ENCODE measurements at regions not wholly inside any gene's neighbourhood (a gene's known extent, or its start where the extent isn't known, plus 50 kb on each side); places are given as distances from the start of the nearest gene placed in this dataset.

GRCh38 chr2:237150186-237150585, 64.5 kb downstream of the COPS8 start:
- DNase-seq = no peak

DNA sequence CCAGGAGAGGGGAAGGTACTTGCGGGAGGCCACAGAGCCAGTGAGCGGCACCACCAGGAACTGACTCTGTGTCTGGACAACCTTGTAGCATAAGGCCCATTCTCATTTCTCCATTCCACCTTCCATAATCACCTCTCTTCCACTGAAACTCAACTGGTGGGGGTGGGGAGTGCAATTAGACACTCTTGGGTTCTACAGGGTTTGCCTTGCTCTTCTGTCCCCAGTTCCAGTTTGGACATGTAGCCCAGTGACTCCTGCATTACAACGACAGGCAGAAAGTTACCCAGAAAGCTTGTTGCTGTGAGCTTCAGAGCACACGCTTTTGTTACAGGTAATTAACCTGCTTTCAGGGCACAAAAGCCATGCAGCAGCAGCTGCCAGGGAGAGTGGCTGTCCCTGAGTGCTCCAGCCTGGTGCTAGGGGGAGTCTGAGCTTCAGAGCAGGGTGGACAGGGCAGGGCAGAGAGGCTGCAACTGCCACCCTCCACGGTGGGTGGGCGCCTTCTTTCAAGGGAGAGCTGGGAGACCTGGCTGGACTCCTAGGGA, 65.2 kb downstream of the COPS8 start:
- no peak for DNase-seq

- DNase-seq = no peak
Observed at GRCh38 chr2:237152361-237152760, 66.7 kb downstream of the COPS8 start.

- DNase-seq = no peak
Observed at GRCh38 chr2:237153181-237153580, 67.5 kb downstream of the COPS8 start.

DNA sequence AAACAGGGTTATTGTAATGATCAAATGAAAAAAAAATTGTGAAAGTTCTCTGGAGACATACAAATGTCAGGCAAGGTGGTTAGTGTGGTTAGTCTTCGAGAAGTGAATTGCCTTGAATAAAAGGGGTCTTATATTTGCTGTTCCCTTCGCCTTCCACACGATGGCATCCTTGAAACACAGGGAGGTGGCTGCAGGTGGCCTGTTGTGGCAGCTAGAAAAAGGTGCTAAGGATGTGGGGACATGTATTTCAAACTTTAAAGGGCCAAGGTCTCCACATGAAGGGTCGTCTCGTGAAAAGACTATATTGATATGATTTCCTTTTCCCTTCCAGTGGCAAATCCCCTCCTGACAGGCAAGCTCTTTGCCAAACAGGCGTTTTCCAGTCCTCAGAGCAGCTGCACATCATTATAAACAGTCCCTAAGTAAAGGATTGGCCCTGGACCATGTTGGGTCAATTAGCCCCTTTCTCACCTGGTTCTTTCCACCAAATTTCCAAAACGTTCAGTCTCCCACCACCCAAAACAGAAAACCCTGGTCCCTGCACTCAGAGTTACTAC, 68.5 kb downstream of the COPS8 start:
- peak; percentile 70 for DNase-seq

GRCh38 chr2:237154884-237155851, 69.5 kb downstream of the COPS8 start:
- DNase-seq = no peak

GRCh38 chr2:237156031-237156856, 70.6 kb downstream of the COPS8 start:
- DNase-seq = no peak

DNA sequence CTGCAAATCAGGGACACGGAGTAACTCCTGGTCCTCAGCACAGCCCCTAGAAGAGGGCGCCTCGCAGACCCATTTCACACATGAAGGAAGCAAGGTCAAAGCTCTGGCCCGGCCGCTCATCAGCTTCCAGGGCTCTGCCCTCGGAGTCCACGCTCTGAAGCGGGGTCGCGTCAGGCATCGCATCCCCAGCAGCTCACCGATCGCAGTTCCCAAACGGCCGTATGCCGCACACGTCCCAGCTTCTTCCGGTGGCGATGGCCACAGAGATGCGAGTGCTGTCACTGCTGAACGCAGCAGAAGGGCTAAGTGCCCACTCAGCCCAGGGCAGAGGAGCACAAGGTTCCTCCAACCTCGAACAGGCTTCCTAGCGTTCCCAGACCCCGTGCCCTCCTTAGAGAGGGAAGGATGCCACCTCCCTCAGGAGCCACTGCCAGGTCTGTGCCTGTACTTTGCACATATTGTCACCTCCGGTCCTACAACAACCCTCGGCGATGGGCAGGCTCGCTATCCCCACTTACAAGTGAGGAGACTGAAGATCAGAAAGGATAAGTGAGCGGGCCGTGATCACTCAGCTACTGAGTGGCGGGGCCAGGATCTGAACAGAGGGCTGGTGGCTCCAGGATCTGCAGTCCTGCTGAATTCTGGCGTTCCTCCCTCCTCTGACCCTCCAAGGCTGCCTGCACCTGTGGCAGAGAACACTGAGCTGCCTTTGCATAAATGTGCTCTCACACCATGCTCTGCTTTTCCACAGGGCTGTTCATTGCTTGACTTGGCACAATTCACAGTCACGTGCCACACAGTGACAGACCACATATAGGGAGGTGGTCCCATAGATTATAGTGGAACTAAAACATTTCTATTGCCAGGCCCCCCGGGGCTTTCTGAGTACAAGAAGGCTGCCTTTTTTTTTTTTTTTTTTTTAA, 71.4 kb downstream of the COPS8 start:
- DNase-seq = no peak

DNA sequence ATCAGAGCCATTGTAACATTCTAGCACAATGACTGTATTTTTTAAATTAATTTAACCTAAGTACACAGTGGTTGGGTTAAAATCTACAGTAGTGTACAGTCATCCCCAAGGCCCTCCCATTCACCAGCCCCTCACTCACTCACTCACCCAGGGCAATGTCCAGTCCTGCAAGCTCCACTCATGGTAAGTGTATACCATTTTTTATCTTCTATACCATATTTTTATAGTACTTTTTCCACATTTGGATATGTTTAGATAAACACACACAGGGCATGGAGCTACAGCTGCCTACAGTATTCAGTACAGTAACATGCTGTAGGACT, 72.1 kb downstream of the COPS8 start:
- DNase-seq = no peak

DNA sequence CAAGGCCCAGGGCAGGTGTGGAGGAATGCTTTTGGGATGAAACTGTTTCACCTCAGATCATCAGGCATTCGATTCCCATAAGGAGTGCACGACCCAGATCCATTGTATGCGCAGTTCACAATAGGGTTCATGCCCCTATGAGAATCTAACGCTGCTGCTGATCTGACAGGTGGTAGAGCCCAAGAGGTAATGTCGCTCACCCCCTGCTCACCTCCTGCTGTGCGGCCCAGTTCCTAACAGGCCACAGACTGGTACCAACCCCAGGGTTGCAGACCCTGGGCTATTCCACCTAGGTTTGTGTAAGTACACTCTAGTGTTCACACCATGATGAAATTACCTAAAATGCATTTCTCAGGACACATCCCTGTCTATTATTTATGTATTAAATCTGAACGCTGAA, 72.5 kb downstream of the COPS8 start:
- no peak for DNase-seq

DNA sequence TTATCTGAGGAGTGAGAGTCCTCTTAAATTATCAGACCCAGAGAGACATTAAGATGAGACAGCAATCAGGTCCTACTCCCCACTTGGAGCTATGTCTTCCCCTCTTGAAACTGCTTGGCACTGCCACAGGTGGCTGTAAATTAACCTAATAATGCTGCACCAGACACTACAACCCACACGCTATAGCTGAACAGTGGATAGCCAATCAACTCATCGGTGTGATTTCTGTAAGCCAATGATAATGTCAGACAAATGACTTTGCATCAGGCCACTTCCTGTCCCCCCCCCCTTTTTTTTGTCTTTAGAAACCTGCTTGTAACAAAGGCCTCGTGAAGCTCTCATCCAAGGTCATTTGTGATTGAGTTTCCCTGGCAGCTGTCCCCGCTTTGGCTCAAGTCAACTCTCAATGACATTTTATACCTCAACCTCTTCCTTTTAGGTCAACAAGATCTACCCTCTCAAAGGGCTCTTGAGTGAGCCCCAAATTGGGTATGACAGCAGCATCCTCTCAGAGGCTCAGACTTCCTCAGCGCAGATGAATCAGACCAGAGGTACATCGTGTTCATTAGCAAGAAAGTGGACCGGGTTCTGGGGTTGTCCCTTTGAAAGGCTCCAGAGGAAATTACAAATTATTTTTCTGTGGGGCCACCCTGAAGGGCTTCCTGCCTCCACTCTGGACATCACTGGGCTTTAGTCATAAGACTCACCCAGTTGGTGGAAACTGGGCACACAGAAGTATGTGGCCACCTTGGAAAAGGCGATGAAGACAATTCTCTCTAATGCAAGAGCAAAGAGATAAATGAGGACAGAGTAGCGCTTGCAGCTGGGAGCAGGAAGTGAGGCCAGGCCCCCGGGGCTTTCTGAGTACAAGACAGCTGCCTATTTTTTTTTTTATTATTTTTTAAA, 73.6 kb downstream of the COPS8 start:
- DNase-seq = no peak

GRCh38 chr2:237160271-237160919, 74.7 kb downstream of the COPS8 start:
- DNase-seq = no peak

DNA sequence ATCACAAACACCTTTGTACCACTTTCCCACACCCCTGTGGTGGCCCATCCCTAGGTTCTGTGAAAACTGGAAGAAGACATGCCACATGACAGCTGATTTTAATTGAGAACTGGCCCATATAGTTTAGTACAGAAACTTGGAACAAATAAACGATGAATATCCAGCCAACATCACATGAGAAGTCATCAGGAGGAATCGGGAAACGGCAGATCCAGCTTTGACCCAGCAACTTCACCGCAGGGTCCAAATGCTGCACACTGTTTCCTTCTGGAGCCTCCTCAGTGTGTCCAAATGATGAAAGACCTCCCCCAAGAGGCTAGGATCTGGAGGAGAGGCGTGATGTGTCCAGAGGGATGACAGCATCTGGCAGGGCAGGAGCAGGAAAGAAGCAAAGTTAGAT, 75.5 kb downstream of the COPS8 start:
- no peak for DNase-seq

- DNase-seq = no peak
Observed at GRCh38 chr2:237162959-237163358, 77.3 kb downstream of the COPS8 start.

GRCh38 chr2:237164474-237165042, 78.9 kb downstream of the COPS8 start:
- no peak for DNase-seq

DNA sequence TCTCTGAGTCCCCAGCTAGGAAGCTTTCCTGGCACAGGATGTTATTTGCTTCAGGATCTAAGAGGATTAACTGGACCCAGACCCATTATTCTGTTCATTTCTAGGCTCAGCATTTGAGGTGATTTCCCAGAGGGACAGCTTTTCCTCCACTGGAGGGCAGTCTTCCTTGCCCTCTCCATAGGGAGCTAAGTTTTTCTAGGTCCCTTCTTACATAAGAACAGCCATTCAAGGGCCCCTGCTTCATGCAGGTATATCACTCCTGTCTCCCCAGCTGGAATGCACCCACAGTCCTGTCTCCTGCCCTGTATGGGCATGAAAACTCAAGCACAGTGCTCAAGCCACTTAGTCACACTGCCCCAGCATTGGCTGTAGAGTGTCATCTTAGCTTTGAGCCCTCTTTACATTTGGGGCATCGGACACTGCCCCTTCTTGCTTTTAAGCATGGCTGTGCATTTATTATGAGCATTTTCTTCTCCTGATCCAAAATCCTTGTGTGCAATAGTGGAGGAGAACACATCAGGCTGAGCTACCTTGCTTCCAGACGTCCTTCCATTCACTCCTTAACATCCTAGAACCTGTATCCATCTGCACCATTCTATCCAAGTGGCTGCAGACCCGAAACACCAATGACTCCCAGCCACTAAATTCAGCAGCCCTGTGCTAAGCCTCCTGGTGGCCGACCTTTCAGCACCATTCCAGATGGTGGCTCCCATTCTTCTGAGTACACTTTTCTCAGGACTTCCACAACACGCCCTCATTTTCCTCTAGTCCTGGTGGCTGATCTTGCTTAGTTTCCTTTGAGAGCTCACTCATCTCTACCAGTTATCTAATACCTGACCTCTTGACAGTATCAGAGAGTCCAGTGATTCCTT, 80.0 kb downstream of the COPS8 start:
- no peak for DNase-seq

DNA sequence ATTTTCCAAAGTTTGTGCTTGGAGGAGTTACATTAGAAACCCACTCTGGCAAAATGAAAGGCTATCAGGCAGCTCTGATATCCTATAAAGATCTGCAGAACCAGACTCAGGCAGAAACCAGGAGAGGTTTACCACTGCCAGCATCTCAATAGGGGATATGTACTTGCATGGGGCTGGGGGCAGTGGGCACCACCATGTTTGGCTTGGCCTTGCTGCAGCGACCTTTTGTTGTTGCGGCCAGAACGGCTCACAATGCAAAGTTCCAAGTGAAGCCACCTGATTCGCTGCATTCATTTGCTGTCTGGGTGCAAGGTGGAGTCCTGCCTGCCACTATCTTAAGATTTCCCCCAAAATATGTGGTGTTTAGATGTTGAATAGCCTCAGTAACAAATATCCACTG, 81.3 kb downstream of the COPS8 start:
- DNase-seq = no peak

DNA sequence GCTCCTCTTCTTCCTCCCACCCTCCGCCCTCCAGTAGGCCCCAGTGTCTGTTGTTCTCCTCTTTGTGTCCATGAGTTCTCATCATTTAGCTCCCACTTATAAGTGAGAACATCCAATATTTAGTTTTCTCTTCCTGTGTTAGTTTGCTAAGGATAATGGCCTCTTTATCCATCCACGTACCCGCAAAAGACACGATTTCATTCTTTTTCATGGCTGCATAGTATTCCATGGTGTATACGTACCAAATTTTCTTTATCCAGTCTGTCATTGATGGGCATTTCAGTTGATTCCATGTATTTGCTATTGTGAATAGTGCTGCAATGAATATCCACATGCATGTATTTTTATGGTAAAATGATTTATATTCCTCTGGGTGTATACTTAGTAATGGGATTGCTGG, 82.2 kb downstream of the COPS8 start:
- DNase-seq = no peak

DNA sequence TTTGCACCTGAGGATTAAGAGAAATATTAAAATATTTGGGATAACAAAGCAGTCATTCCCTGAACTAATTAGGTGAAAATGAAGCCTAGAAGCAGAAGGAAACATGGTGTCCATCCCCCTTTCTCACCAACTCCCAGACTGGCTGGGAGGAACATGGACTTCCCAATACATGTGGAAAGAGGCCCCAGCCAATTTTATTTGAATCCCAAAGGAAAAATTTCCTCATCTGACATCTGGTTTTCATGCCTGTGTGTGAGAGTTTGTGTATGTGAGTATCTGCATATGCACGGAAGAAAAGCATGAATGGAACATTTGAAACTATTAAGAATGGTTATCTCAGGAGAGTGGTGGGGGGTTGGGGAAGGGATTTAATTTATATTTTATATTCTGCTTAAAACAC, 84.3 kb downstream of the COPS8 start:
- no peak for DNase-seq
